ENCODE measurements at regions not wholly inside any gene's neighbourhood (a gene's known extent, or its start where the extent isn't known, plus 50 kb on each side); places are given as distances from the start of the nearest gene placed in this dataset.
A peak's percentile ranks its signal among the peaks of the same experiment; 100 is the strongest.

DNA sequence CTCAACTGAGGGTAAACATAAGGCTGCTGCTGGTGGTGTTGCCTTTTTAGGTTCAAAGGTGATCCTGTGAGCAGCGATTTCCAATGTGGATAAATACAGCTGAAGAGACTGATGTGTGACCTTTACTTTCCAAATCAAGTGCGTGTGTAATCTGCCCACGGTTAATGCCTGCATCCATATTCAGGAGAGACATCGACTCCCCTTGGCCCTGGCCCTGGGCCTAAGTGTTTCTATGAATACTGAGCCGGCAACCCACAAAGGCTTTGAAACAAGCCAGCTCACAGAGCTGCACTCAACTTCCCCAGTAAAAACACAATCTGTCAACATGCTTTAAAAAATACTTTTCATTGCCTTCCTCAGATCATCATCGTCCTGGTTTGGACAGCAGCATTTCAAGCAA, 1026.6 kb downstream of the TMEM182 start:
- ATAC-seq (peak; percentile 90 to 94 (median 92)), DNase-seq (peak in 2 of 3 donors; percentile 23 to 66)
- TF ChIP-seq POLR2A (IDR thresholded peaks at IDR 0.05) (no peak), CTCF (IDR thresholded peaks at IDR 0.05) (no peak)
- Histone ChIP-seq H3K27ac (peak overlapping the region in 2 of 3 donors; percentile 27 to 47), H3K27me3 (no peaks in the 10 kb centered on the region), H3K4me3 (no peak overlapping the region), H3K36me3 (no peaks in the 10 kb centered on the region), H3K9me3 (no peaks in the 10 kb centered on the region), H3K4me1 (peaks cover 0 to 27% (median 11%) of the 10 kb centered on the region in 4 donors)
- intact Hi-C loops (cut with DNase I): no loop called here
- WGBS (ENCODE audit: insufficient coverage, low coverage, low lambda C conversion rate, missing lambda C conversion rate): 7% methylated on average over 2 of the region's 6 CpGs

- ATAC-seq: no peak
- H3K36me3 ChIP-seq: no peaks in the 10 kb centered on the region
- no peak overlapping the region for H3K4me3 ChIP-seq
- no peaks in the 10 kb centered on the region for H3K27me3 ChIP-seq
- DNase-seq: no peak
- H3K9me3 ChIP-seq: no peaks in the 10 kb centered on the region
- no peak for TF ChIP-seq CTCF (IDR thresholded peaks at IDR 0.05)
- intact Hi-C loops (cut with DNase I): no loop called here
- 5% methylated on average over 2 of the region's 2 CpGs for WGBS (ENCODE audit: insufficient coverage, low coverage, low lambda C conversion rate, missing lambda C conversion rate)
- H3K27ac ChIP-seq: peak overlapping the region in 2 of 3 donors; percentile 27 to 47
- H3K4me1 ChIP-seq: peaks cover 0 to 27% (median 11%) of the 10 kb centered on the region in 4 donors
These were observed 1027.1 kb downstream of the TMEM182 start for GRCh38 chr2:103788951-103789350.

DNA sequence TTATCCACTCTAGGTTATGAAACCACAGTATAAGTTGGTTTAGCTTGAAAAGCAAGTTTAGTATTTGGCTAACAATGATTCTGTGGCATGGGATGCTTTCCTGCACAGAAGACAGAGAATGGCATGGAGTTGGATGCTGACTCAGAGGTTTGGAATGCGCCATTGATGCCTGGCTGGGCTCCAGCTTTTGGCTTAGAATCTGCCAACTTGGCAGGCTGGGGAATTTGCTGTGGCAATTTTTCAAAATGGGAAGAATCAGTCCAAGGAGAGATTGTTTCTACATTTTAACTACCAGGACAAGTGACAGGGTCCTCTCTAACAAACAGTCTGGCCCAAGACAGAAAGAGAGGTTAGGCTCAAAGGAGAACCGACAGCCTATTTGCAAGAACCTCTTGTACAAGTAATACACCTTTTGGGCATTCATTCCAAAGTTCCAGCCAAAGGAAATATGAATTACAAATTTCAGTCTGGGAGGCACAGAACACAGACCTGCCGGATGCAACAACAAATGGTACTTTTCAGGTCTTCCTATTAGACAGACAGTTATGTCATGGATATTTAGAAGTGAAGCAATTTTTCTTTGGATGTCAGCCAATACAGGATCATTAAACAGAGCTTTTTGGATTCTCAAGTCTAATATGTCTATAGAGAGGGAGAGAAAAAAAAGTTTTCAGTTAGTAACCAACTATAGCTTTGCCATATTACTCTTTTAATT, 1027.7 kb downstream of the TMEM182 start:
- intact Hi-C loops (cut with DNase I): no loop called here
- Histone ChIP-seq H3K27me3 (no peaks in the 10 kb centered on the region), H3K4me3 (no peak overlapping the region), H3K4me1 (peaks cover 0 to 27% (median 11%) of the 10 kb centered on the region in 4 donors), H3K9me3 (no peaks in the 10 kb centered on the region), H3K27ac (peak overlapping the region in 2 of 3 donors; percentile 27 to 47), H3K36me3 (no peaks in the 10 kb centered on the region)
- TF ChIP-seq POLR2A (IDR thresholded peaks at IDR 0.05) (no peak), CTCF (IDR thresholded peaks at IDR 0.05) (no peak)
- ATAC-seq (peak; percentile 84 to 89 (median 85)), DNase-seq (peak; percentile 61 to 82 (median 76))
- 21% methylated on average over 3 of the region's 3 CpGs for WGBS (ENCODE audit: insufficient coverage, low coverage, low lambda C conversion rate, missing lambda C conversion rate)

DNA sequence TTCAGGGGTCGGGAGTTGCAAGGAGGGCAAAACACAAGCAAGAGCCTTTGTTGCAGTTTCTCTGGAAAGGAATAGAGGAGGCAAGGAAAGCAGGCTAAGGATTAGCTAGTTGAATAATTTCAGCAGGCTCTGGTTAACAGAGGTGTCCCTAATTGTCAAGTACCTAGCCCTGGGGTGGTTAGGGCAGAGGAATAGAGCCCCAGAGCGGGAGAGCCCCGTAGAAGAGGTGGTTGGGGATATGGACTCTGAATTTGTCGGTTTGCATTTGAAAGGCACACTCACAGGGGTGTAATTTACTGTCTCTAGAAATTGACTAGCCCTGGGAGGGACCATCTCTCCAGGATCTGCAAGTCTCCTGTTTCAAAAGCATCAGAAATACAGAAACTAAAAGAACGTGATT, 1030.2 kb downstream of the TMEM182 start:
- H3K9me3 ChIP-seq: no peaks in the 10 kb centered on the region
- no peaks in the 10 kb centered on the region for H3K27me3 ChIP-seq
- H3K27ac ChIP-seq: no peak overlapping the region
- ATAC-seq (no peak), DNase-seq (no peak)
- intact Hi-C loops (cut with DNase I): no loop called here
- H3K4me3 ChIP-seq: no peak overlapping the region
- no peaks in the 10 kb centered on the region for H3K36me3 ChIP-seq
- WGBS (ENCODE audit: insufficient coverage, low coverage, low lambda C conversion rate, missing lambda C conversion rate): 45% methylated on average over 3 of the region's 5 CpGs
- TF ChIP-seq CTCF (IDR thresholded peaks at IDR 0.05) (no peak), POLR2A (IDR thresholded peaks at IDR 0.05) (no peak)
- peaks cover 0 to 27% (median 11%) of the 10 kb centered on the region in 4 donors for H3K4me1 ChIP-seq
